GM21529 (cell line): ENCODE measurements at regions not wholly inside any gene's neighbourhood (a gene's known extent, or its start where the extent isn't known, plus 50 kb on each side); places are given as distances from the start of the nearest gene placed in this dataset.

Experiments
- ATAC-seq: cut with Tn5 transposase; IDR thresholded peaks from one replicate; pipeline ENCODE4 v1.9.1; 2021; ENCODE audit not compliant: unreplicated experiment

DNA sequence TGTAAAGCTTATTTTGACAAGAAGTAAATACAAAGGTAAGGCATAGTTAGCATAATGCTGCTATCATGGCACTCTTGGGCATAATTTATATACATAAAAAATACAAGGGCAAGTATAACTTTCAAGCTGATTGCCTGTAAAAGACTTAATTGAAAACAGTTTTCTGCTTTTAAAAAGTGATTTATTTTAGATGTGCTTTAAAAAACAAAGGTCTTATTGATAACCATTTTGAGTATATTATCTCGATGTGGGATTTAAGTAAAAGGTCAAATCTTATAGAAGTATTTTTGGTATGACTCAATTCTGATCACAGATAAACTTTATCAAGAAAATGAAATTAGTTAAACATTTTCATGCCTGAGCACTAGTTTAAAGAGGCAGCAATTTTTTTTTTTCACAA is 175.8 kb downstream of the KCNRG start:
- no peak for ATAC-seq

GRCh38 chr13:50192272-50192813 is 177.1 kb downstream of the KCNRG start:
- no peak for ATAC-seq

DNA sequence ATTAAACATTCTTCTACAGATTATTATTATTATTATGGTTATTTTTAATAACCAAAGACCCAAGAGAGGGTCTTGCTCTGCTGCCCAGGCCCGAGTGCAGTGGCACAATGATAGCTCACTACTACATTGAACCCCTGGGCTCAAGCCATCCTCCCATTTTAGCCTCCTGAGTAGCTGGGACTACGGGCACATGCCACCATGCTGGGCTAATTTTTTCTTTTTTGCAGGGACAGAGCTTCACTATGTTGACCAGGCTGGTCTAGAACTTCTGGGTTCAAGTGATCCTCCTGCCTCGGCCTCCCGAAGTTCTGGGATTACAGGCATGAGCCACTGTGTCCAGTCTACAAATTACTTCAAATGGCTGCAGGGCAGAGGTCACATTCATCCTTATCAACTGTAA is 179.8 kb downstream of the KCNRG start:
- no peak for ATAC-seq

DNA sequence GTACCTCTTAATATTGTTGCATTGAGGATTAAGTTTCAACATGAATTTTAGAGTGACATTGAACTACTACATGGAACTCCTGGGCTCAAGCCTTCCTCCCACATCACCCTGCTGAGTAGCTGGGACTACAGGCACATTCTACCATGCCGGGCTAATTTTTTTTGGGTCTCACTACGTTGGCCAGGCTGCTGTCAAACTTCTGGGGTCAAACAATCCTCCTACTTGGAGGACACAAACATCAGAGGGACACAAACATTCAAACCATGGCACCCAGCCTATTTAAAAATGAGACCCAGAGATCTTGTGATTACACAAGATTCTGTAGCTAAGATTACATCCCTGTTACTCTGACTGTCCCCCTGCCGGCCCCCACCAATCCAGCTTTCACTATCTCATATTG is 180.9 kb downstream of the KCNRG start:
- no peak for ATAC-seq

- no peak for ATAC-seq
These were observed 182.5 kb downstream of the KCNRG start for GRCh38 chr13:50197705-50198104.

DNA sequence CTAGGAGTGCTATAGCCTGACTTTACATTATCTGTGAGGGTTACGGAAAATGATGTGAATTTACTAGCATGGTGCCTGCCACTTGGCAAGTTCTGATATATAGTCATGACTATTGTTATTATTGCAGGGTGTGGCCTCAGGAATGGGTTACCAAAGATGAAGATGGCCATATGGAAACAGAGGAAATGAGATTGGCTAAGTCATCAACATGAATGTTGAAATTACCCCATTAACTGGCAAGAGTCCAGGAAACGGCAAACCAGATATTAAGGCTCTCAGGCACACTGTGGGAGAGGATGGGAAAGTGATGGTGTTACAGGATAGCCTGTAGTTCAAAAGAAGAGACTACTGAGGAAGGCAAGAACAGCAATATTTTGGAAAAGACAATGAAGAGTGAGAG is 183.3 kb downstream of the KCNRG start:
- no peak for ATAC-seq

- ATAC-seq: no peak
These were observed 185.3 kb downstream of the KCNRG start for GRCh38 chr13:50200569-50200968.

DNA sequence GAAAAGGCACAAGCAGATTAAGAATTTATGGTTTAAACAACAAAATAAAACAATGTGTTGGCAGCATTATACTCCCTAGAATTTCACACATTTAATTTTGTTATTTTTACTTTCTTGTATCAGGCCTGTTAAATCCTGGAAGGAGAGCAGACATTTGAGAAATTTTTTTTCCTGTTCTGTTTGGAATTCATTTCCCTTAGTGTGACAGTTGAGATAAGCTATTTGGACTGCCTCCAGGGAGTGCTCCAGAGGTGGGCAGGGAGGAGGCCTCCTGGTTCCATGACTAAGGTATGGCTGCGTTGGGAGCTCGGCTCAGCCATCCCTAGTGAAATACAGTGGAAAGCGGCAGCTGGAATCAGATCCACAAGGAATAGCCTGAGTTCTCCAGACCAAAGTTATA is 185.7 kb downstream of the KCNRG start:
- ATAC-seq: no peak

DNA sequence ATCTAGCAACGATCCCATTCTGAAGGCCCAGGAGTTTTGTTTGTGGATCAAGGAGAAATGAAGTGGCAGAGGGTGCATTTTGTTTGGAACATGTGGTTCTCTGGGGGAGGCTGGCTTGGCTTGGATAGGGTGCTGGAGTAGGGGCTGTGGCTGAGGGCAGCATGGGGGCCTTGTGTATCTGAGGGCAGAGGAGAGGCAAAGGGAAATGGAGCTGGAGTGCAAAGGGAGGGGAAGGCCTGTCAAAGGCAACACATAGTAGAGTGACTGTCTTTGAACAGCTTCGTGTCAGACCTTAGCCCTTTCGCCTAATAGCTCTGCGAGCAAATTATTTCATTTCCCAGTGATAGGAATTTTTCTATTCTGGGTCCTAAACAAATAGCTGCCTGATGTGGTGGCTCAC is 187.2 kb downstream of the KCNRG start:
- no peak for ATAC-seq

DNA sequence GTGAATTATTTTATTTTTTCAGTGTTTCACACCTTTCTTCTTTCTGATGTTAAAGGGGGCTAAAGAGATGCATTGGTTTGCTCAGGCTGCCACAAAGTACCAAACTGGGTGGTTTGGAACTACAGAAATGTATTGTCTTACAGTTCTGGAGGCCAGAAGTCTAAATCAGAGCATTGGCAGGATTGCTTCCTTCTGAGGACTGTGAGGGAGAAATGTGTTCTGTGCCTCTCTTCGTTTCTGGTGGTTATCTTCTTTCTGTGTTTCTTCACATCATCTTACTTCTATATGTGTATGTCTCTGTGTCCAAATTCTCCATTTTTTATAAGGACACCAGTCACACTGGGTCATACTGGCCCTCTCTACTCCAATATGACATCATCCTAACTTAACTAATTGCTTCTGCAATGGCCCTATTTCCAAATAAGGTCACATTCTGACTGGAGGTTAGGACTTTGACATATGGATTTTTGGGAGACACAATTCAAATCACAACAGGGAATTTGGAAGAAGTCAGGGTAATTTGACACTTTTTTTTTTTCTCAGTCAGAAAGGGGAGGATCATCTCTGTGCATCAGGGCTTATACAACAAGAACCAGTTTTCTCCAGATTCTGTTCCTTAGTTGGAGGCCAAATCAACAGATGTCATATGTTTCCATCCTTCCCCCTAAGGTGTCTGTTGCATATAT is 188.2 kb downstream of the KCNRG start:
- ATAC-seq: no peak

DNA sequence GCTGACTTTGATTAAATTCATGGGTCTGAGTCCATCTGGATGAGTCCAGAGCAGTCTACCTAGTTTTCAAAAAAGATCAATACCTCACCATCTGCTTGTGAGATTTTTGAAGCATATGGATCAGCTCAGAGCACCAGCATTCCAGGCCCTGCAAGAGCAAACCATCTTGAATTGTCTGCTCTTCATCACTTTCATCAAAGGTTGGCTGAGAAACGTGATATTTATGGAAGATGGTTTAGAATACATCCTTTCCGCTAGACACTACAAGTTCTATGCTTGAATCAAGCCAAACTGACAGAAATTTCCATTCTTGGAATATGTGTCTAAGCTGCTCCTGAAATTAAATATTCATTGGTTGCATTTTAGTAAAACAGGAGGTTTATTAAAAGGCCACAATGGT is 190.3 kb downstream of the KCNRG start:
- ATAC-seq: no peak

DNA sequence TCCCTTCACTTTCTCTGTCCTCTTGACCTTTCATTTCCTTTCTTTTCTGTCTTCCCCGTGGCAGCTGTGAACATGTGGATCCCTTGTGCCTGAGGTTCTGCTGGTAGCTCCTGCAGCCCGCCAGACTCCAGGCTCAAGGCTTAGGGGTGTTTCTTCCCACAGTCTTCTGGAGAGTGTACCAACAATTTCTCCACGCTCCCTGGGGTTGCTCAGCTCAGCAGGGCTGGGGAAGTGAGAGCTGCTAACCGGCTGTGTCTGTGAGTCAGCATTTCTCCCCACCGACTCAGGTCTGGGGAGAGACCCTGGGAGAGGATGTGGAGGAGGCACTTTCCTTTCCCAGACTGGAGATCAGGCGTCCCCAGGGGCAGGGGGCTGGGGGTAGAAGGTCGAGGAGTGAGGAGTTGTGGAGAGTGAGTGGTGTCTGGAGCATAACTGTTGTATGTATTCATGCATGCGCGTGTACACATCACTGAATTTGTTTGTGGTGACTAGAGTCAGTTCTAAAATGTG is 193.6 kb downstream of the KCNRG start:
- peak; percentile 49 for ATAC-seq

DNA sequence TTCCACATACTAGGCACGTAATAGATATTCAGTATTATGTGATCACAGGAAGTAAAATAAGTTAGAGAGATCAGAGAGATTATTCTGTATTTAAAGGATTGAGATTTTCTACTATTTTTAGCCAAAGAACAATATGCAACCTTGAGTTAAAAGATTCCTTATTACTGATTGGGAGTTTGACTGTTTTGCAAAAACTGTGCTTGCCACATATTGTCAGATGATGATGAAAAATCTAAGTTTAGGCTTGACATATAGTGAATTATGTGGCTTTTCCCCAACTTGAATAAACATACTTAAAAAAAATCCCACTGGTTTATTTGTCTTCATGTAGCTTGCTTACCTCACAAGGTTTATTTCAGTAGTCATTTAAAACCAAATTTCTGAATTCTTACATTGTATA is 194.4 kb downstream of the KCNRG start:
- no peak for ATAC-seq

DNA sequence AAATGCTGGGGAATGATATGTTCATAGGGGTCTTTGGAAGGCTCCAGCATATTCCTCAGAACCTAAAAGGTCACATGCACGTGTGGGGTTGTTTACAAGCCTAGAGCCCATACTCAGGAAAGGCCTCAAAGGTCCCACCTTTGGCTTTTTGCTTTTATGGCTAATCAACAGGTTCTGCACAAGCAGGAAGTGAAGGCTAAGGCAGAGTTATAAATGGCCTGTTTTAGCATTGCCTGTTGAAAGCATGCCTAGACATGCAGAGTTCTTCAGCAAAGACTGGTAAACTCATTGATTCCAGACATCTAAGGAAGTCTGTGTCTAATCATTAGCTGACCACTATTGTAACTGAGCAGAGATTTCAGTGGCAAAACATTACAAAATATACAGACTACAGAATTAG is 198.3 kb downstream of the KCNRG start:
- no peak for ATAC-seq

GRCh38 chr13:50214514-50214913 is 199.3 kb downstream of the KCNRG start:
- no peak for ATAC-seq

GRCh38 chr13:50215399-50215798 is 200.2 kb downstream of the KCNRG start:
- no peak for ATAC-seq

- ATAC-seq: no peak
These were observed 204.5 kb downstream of the KCNRG start for GRCh38 chr13:50219743-50220142.

DNA sequence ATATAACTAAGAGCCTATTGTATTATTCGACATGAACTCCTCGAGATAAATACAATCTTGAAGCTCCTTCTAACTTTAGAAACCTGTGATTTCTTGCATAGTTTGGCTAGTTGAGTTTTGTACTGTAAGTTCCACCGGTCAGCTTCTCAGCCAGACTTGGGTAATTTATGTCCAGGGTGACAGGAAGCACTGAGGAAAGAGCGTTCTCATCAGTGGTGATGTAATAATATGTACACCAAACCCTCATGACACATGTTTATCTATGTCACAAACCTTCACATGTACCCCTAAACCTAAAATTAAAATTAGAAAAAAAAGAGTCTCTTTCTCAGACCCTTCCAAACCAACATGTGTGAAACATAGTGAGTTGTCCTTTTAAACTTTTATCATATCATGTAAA is 205.7 kb downstream of the KCNRG start:
- no peak for ATAC-seq

- ATAC-seq: peak; percentile 51
These were observed 207.5 kb downstream of the KCNRG start for GRCh38 chr13:50222569-50223332.

GRCh38 chr13:50224534-50224933 is 209.3 kb downstream of the KCNRG start:
- peak; percentile 56 for ATAC-seq

- ATAC-seq: no peak
These were observed 210.2 kb downstream of the KCNRG start for GRCh38 chr13:50225193-50226155.
